ENCODE measurements at regions not wholly inside any gene's neighbourhood (a gene's known extent, or its start where the extent isn't known, plus 50 kb on each side); places are given as distances from the start of the nearest gene placed in this dataset.
"Not testable (repeated sequence)": the region's sequence is repeated elsewhere in the genome, so short reads cannot be mapped to it uniquely, and the experiment has no call there.

DNA sequence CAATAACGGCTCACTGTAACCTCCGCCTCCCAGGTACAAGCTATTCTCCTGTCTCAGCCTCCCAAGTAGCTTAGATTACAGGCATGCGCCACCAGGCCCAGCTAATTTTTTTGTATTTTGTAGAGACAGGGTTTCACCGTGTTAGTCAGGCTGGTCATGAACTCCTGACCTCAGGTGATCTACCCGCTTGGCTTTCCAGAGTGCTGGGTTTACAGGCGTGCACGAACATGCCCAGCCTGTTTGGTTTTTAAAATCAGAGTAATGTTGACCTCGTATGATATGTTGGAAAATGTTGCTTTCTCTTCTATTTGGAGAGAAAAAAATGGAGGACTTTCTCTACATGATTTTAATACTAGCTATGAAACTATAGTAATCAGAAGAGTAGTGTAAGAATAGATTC is 386.2 kb downstream of the PTH2R start:
- Histone ChIP-seq H3K9ac (ENCODE audit: low read depth in 1 of 2, low read length in 2 of 2) (no peak overlapping the region), H3K36me3 (ENCODE audit: control insufficient read depth in 2 of 2, insufficient read depth in 2 of 2, low read length in 2 of 2) (no peaks in the 10 kb centered on the region), H3K9me3 (ENCODE audit: control insufficient read depth in 2 of 2, low read length in 2 of 2) (no peaks in the 10 kb centered on the region), H3K4me3 (ENCODE audit: low read length in 2 of 2) (no peak overlapping the region), H3K4me1 (ENCODE audit: control insufficient read depth in 2 of 2, insufficient read depth in 2 of 2, low read length in 2 of 2) (no peaks in the 10 kb centered on the region), H3K27me3 (ENCODE audit: control insufficient read depth in 2 of 2, insufficient read depth in 2 of 2, low read length in 2 of 2) (no peaks in the 10 kb centered on the region), H3K27ac (ENCODE audit: low read depth in 2 of 2, low read length in 2 of 2) (no peak overlapping the region)

- Histone ChIP-seq H3K36me3 (ENCODE audit: control insufficient read depth in 2 of 2, insufficient read depth in 2 of 2, low read length in 2 of 2) (no peaks in the 10 kb centered on the region), H3K27me3 (ENCODE audit: control insufficient read depth in 2 of 2, insufficient read depth in 2 of 2, low read length in 2 of 2) (no peaks in the 10 kb centered on the region), H3K9ac (ENCODE audit: low read depth in 1 of 2, low read length in 2 of 2) (no peak overlapping the region), H3K27ac (ENCODE audit: low read depth in 2 of 2, low read length in 2 of 2) (no peak overlapping the region), H3K9me3 (ENCODE audit: control insufficient read depth in 2 of 2, low read length in 2 of 2) (no peaks in the 10 kb centered on the region), H3K4me3 (ENCODE audit: low read length in 2 of 2) (no peak overlapping the region), H3K4me1 (ENCODE audit: control insufficient read depth in 2 of 2, insufficient read depth in 2 of 2, low read length in 2 of 2) (no peaks in the 10 kb centered on the region)
Observed at GRCh38 chr2:208793434-208793833, 386.8 kb downstream of the PTH2R start.

DNA sequence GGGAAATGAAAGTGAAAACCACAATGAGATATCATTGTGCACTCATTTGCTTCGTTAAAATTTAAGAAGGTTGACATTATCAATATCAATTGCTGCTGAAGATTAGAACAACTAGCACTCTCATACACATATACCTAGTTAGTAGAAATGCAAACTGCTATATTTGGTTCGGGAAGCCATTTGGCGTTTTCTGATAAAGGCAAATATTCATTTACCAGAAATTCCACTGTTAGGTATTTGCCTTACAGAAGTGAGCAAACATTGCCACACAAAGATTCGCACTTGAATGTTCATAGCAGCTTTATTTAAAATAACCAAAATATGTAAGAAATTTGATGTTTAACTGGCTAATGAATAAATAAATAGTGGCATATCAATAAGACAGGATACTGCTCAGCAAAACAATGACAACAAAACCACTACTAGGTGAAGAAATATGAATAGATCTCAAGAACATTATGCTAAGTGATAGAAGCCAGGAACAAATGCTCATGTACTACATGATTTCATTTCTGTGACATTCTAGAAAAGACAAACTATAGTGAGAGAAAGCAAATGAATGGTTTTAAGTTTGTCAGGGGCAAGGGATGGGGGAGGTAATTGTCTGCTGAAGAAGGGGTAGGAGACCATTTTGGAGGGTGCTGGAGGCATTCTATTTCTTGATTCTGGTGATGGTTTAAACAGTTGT is 387.8 kb downstream of the PTH2R start:
- no peaks in the 10 kb centered on the region for H3K9me3 ChIP-seq (ENCODE audit: control insufficient read depth in 2 of 2, low read length in 2 of 2)
- no peaks in the 10 kb centered on the region for H3K27me3 ChIP-seq (ENCODE audit: control insufficient read depth in 2 of 2, insufficient read depth in 2 of 2, low read length in 2 of 2)
- no peak overlapping the region for H3K9ac ChIP-seq (ENCODE audit: low read depth in 1 of 2, low read length in 2 of 2)
- H3K4me3 ChIP-seq (ENCODE audit: low read length in 2 of 2) = no peak overlapping the region
- no peak overlapping the region for H3K27ac ChIP-seq (ENCODE audit: low read depth in 2 of 2, low read length in 2 of 2)
- no peaks in the 10 kb centered on the region for H3K36me3 ChIP-seq (ENCODE audit: control insufficient read depth in 2 of 2, insufficient read depth in 2 of 2, low read length in 2 of 2)
- H3K4me1 ChIP-seq (ENCODE audit: control insufficient read depth in 2 of 2, insufficient read depth in 2 of 2, low read length in 2 of 2) = no peaks in the 10 kb centered on the region

DNA sequence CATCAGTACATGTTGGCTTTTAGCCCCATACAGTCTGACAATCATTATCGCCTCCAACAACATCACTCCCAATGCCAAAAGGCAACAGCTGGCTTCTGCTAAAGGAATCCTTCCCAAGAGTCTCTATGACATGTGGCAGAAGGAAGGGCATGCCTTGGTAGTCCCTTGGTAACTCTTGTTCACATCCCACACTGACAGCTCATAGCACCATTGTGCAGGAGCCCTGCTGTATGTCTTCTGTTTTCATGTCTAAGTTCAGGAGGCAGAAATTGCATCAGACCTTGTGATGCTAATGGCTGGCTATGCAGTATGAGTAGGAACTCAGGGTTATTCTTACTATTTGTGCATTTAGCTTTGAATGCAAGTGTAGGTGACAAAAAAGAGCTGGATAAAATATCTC is 392.1 kb downstream of the PTH2R start:
- Histone ChIP-seq H3K27ac (ENCODE audit: low read depth in 2 of 2, low read length in 2 of 2) (no peak overlapping the region), H3K4me1 (ENCODE audit: control insufficient read depth in 2 of 2, insufficient read depth in 2 of 2, low read length in 2 of 2) (no peaks in the 10 kb centered on the region), H3K27me3 (ENCODE audit: control insufficient read depth in 2 of 2, insufficient read depth in 2 of 2, low read length in 2 of 2) (no peaks in the 10 kb centered on the region), H3K36me3 (ENCODE audit: control insufficient read depth in 2 of 2, insufficient read depth in 2 of 2, low read length in 2 of 2) (no peaks in the 10 kb centered on the region), H3K9ac (ENCODE audit: low read depth in 1 of 2, low read length in 2 of 2) (no peak overlapping the region), H3K4me3 (ENCODE audit: low read length in 2 of 2) (no peak overlapping the region), H3K9me3 (ENCODE audit: control insufficient read depth in 2 of 2, low read length in 2 of 2) (no peaks in the 10 kb centered on the region)

DNA sequence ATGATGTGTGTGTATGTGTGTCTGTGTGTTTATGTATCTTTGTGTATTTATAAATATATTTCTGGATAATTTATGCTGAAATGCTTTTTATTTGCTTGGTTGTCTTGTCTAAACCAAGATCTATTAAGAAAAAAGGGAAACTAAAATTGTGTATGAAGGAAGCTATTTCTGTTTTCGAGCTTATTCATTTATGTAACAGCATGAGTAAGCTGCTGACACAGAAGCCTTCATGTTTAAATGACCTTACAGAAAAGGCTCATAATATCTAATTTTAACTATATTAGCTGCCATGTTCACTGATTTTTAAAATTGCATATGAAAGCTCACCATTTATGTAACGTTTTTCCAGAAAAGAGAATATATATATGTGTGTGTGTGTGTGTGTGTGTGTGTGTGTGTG is 392.8 kb downstream of the PTH2R start:
- Histone ChIP-seq H3K27ac (ENCODE audit: low read depth in 2 of 2, low read length in 2 of 2) (no peak overlapping the region), H3K4me1 (ENCODE audit: control insufficient read depth in 2 of 2, insufficient read depth in 2 of 2, low read length in 2 of 2) (no peaks in the 10 kb centered on the region), H3K27me3 (ENCODE audit: control insufficient read depth in 2 of 2, insufficient read depth in 2 of 2, low read length in 2 of 2) (no peaks in the 10 kb centered on the region), H3K36me3 (ENCODE audit: control insufficient read depth in 2 of 2, insufficient read depth in 2 of 2, low read length in 2 of 2) (no peaks in the 10 kb centered on the region), H3K9ac (ENCODE audit: low read depth in 1 of 2, low read length in 2 of 2) (no peak overlapping the region), H3K4me3 (ENCODE audit: low read length in 2 of 2) (no peak overlapping the region), H3K9me3 (ENCODE audit: control insufficient read depth in 2 of 2, low read length in 2 of 2) (no peaks in the 10 kb centered on the region)

DNA sequence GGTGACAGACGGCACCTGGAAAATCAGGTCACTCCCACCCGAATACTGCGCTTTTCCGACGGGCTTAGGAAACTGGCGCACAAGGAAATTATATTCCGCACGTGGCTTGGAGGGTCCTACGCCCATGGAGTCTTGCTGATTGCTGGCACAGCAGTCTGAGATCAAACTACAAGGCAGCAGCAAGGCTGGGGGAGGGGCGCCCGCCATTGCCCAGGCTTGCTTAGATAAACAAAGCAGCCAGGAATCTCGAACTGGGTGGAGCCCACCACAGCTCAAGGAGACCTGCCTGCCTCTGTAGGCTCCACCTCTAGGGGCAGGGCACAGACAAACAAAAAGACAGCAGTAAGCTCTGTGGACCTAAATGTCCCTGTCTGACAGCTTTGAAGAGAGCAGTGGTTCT is 394.3 kb downstream of the PTH2R start:
- H3K4me3 ChIP-seq (ENCODE audit: low read length in 2 of 2); H3K9me3 ChIP-seq (ENCODE audit: control insufficient read depth in 2 of 2, low read length in 2 of 2); H3K9ac ChIP-seq (ENCODE audit: low read depth in 1 of 2, low read length in 2 of 2); H3K27ac ChIP-seq (ENCODE audit: low read depth in 2 of 2, low read length in 2 of 2); H3K36me3 ChIP-seq (ENCODE audit: control insufficient read depth in 2 of 2, insufficient read depth in 2 of 2, low read length in 2 of 2); H3K4me1 ChIP-seq (ENCODE audit: control insufficient read depth in 2 of 2, insufficient read depth in 2 of 2, low read length in 2 of 2); H3K27me3 ChIP-seq (ENCODE audit: control insufficient read depth in 2 of 2, insufficient read depth in 2 of 2, low read length in 2 of 2): not testable (repeated sequence)

DNA sequence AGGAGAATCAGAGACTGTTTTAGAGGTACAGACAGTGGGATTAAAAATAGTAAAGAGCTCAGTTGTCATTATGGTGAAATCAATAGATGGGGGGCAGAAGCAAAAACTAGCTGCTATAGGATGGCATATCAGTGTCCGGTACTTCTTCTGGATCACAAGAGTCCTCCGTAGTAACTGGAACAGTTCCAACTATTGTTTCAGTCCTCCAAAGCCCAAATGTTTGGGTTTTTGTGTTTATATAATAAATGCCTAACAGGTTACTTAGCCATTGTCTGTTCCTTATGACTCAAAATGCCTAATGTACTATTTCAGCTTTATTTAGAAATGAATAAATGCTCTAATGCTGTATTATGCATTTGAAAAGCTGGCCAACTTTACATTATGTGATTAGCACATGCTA is 401.2 kb downstream of the PTH2R start:
- Histone ChIP-seq H3K4me1 (ENCODE audit: control insufficient read depth in 2 of 2, insufficient read depth in 2 of 2, low read length in 2 of 2) (no peaks in the 10 kb centered on the region), H3K9me3 (ENCODE audit: control insufficient read depth in 2 of 2, low read length in 2 of 2) (no peaks in the 10 kb centered on the region), H3K27me3 (ENCODE audit: control insufficient read depth in 2 of 2, insufficient read depth in 2 of 2, low read length in 2 of 2) (no peaks in the 10 kb centered on the region), H3K9ac (ENCODE audit: low read depth in 1 of 2, low read length in 2 of 2) (no peak overlapping the region), H3K36me3 (ENCODE audit: control insufficient read depth in 2 of 2, insufficient read depth in 2 of 2, low read length in 2 of 2) (no peaks in the 10 kb centered on the region), H3K27ac (ENCODE audit: low read depth in 2 of 2, low read length in 2 of 2) (no peak overlapping the region), H3K4me3 (ENCODE audit: low read length in 2 of 2) (no peak overlapping the region)

DNA sequence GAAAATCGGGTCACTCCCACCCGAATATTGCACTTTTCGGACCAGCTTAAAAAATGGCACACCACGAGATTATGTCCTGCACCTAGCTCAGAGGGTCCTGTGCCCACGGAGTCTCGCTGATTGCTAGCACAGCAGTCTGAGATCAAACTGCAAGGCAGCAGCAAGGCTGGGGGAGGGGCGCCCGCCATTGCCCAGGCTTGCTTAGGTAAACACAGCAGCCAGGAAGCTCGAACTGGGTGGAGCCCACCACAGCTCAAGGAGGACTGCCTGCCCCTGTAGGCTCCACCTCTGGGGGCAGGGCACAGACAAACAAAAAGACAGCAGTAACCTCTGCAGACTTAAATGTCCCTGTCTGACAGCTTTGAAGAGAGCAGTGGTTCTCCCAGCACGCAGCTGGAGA is 405.3 kb downstream of the PTH2R start:
- H3K4me3 ChIP-seq (ENCODE audit: low read length in 2 of 2); H3K36me3 ChIP-seq (ENCODE audit: control insufficient read depth in 2 of 2, insufficient read depth in 2 of 2, low read length in 2 of 2); H3K27me3 ChIP-seq (ENCODE audit: control insufficient read depth in 2 of 2, insufficient read depth in 2 of 2, low read length in 2 of 2); H3K4me1 ChIP-seq (ENCODE audit: control insufficient read depth in 2 of 2, insufficient read depth in 2 of 2, low read length in 2 of 2); H3K9me3 ChIP-seq (ENCODE audit: control insufficient read depth in 2 of 2, low read length in 2 of 2); H3K9ac ChIP-seq (ENCODE audit: low read depth in 1 of 2, low read length in 2 of 2); H3K27ac ChIP-seq (ENCODE audit: low read depth in 2 of 2, low read length in 2 of 2): not testable (repeated sequence)

DNA sequence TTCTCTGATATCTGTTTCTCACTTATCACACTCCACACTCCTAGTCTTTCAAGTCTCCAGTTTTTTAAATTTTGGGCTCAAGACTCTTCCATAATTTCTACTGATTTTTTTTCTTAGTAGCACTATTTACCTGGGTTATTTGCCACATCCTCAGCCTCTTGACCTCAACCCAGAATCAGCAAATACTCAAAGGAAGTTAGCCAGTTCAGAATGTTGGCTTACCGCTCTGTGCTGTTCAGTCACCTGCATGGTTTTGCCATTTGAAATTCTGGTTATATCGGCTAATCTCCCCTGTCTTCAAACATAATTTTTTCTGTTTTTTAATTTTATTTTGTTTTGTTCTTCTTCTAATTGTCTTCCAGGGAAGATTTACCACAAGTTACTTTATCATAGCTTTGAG is 412.6 kb downstream of the PTH2R start:
- no peaks in the 10 kb centered on the region for H3K4me1 ChIP-seq (ENCODE audit: control insufficient read depth in 2 of 2, insufficient read depth in 2 of 2, low read length in 2 of 2)
- no peaks in the 10 kb centered on the region for H3K36me3 ChIP-seq (ENCODE audit: control insufficient read depth in 2 of 2, insufficient read depth in 2 of 2, low read length in 2 of 2)
- no peaks in the 10 kb centered on the region for H3K27me3 ChIP-seq (ENCODE audit: control insufficient read depth in 2 of 2, insufficient read depth in 2 of 2, low read length in 2 of 2)
- H3K9ac ChIP-seq (ENCODE audit: low read depth in 1 of 2, low read length in 2 of 2) = no peak overlapping the region
- H3K9me3 ChIP-seq (ENCODE audit: control insufficient read depth in 2 of 2, low read length in 2 of 2) = no peaks in the 10 kb centered on the region
- H3K4me3 ChIP-seq (ENCODE audit: low read length in 2 of 2) = no peak overlapping the region
- no peak overlapping the region for H3K27ac ChIP-seq (ENCODE audit: low read depth in 2 of 2, low read length in 2 of 2)

DNA sequence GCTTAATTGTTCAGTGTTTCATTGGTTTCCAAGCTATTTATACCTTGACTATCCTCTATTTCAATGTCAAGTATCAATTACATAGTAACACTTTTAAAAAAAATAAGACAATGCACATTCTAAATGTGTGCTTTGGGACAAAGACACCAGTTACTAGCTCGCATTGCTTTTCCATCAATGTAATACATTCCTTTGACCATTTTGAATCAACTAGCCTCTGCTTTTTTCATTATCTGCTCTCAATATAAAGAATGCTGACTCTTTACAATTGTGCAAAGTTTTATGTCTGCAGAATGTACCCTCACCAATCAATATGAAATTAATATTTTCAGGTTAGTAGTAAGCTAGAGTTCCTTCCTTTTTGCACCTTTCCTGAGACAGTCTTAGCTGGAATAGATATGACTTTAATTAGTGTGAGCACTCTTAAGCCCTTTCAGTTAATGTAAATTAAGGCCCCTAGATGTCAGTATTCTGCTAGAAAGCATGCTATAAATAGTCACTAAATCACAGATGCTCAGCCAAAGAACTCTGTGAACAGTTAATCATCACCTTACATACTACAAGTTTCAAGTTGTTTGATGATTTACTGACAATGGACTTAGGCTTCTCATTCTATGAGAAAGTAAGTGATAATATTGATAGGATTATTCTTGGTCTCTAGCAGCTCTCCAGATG is 413.6 kb downstream of the PTH2R start:
- no peaks in the 10 kb centered on the region for H3K36me3 ChIP-seq (ENCODE audit: control insufficient read depth in 2 of 2, insufficient read depth in 2 of 2, low read length in 2 of 2)
- H3K4me1 ChIP-seq (ENCODE audit: control insufficient read depth in 2 of 2, insufficient read depth in 2 of 2, low read length in 2 of 2) = no peaks in the 10 kb centered on the region
- no peaks in the 10 kb centered on the region for H3K27me3 ChIP-seq (ENCODE audit: control insufficient read depth in 2 of 2, insufficient read depth in 2 of 2, low read length in 2 of 2)
- H3K9ac ChIP-seq (ENCODE audit: low read depth in 1 of 2, low read length in 2 of 2) = no peak overlapping the region
- no peak overlapping the region for H3K4me3 ChIP-seq (ENCODE audit: low read length in 2 of 2)
- no peak overlapping the region for H3K27ac ChIP-seq (ENCODE audit: low read depth in 2 of 2, low read length in 2 of 2)
- no peaks in the 10 kb centered on the region for H3K9me3 ChIP-seq (ENCODE audit: control insufficient read depth in 2 of 2, low read length in 2 of 2)

All from mucosa of rectum (tissue), 2 donors.